ENCODE measurements at regions not wholly inside any gene's neighbourhood (a gene's known extent, or its start where the extent isn't known, plus 50 kb on each side); places are given as distances from the start of the nearest gene placed in this dataset.
A peak's percentile ranks its signal among the peaks of the same experiment; 100 is the strongest.

DNA sequence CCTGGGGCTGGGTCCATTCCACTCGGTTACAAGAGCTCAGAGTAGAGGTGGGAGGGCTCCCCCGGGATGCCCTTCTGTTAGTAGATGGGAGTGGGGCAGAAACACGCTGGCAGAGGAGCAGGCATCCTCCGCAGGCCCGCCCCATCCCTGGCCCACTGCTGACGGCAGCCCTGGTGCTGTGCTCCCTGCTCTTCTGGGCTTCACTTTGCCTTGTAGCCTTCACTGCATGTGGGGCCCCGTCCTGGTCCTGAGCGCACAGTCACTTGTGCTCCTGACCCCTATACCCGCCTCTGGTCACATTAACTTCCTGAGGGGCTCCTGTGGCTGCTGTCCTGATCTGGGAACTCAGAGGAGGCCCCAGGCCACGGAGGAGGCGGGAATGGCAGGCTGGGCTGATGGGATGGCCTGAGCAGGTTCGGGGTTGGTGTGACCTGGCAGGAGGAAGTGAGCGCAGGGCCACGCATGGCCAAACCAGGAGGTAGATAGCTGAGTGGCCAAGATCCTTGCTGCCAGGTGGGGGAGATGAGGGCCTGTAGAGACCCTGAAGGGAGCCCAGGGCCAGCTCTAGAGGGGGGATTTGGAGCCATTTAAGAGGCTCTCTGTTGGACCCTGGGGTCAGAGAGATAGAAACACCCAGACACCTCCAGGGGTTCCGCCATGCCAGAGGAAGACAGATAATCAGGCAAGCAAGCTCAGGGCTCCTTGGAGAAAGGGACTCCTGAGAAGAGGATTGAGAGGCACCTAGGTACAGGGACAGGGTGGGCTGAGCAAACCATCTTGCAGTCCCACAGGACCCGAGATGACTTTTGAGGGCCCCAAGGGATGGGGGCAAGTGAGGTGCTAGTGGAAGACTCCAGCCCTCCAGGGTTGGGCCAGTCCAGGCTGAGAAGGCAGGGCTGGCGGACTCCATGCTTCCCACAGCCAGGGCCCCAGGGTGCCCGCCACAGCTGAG, 92.2 kb upstream of the PRR23E start:
- intact Hi-C loops (cut with DNase I), result no loop called here
- DNase-seq (ENCODE audit: low spot score), result peak; percentile 34
- no peak for ATAC-seq

DNA sequence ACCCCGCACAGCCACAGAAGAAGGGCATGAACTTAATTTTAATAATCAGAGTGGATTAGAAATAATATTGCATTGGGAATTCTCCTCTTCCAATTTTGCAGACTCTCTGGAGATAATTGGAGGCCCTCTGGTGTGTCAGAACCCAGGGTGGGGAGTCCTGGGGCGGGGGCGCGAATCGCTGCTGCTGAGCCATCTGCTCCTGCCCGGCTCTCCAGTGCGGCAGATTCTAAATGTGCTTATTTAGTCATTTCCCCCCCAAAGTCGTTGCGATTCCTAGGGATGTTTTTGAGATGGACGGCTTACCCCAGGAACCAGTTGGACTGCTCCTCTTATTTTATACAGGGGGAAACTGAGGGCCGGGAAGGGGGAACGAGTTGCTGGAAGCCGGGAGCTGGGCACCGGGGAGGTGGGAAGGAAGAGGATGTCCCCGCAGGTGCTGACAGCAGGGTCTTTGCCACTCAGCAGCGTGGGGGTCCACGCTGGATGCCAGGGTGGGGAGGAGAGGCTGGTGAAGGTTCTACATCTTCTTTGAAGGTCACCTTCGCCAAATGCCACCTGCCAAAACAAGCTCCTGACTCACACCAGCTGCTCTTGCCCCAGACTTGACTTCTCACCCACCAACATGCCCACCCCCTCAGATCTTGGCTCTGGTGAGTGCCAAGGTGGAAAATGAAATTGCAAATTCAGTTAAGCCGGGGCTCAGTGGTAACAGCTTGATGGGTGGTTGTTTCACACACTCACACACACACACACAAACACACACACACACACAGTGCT, 91.3 kb upstream of the PRR23E start:
- DNase-seq (ENCODE audit: low spot score) (peak; percentile 33), ATAC-seq (no peak)
- intact Hi-C loops (cut with DNase I), result no loop called here

DNA sequence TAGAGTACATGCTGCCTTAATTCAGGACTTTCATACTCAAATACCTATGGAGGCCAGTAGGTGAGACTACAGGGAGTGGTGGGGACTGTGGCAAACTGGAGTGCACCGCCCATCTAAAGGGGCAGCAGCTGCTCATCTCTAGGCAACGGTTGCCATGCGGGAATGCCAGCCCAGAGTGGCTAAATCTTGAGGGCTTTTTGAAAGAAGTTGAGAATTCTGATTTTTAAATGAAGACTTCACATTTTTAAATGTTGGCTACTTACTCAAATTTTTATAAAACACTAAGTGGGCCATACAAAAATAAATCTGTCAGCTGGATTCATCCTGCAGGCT, 90.8 kb upstream of the PRR23E start:
- DNase-seq (ENCODE audit: low spot score) (peak; percentile 13), ATAC-seq (no peak)
- intact Hi-C loops (cut with DNase I), result no loop called here

DNA sequence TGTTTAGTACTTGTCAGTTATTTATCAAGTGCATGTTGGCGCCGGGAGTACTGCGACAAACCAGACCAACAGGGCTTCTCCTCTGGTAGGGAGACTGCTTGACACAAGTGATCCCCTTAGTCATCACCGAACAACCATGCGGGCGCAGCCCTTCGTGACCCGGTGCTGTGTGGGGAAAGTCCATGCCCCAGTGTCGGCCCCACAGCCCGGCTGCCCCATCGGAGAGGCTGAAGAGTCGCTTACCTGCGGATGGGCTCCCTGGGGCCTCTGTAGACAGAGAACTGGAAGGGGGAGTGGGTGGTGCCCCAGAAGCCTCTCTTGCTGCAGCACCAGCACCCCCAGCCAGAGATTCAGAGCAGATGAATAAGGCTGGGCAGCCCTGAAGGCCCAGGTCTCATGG, 90.3 kb upstream of the PRR23E start:
- intact Hi-C loops (cut with DNase I), result no loop called here
- no peak for ATAC-seq
- peak; percentile 37 for DNase-seq (ENCODE audit: low spot score)

DNA sequence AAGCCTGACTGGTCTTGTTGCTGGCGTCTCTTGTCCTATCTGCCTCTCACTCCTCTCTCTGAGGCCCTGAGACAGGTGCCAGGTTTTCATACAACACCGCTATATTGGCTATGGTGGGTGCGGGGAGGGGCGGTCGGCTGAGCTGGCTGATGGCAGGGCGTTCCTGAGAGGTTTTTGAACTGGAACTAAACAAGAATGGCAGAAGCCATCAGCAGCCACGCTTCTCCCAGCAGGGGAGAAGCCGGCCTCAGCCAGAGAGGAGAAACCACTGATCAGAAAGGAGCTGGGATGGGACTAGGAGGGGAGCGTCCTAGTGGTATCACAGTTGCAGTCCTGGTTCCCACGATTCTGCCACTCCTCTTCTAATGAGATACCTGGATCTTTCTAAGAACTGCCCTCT, 89.9 kb upstream of the PRR23E start:
- ATAC-seq, result no peak
- intact Hi-C loops (cut with DNase I), result no loop called here
- DNase-seq (ENCODE audit: low spot score), result no peak

DNA sequence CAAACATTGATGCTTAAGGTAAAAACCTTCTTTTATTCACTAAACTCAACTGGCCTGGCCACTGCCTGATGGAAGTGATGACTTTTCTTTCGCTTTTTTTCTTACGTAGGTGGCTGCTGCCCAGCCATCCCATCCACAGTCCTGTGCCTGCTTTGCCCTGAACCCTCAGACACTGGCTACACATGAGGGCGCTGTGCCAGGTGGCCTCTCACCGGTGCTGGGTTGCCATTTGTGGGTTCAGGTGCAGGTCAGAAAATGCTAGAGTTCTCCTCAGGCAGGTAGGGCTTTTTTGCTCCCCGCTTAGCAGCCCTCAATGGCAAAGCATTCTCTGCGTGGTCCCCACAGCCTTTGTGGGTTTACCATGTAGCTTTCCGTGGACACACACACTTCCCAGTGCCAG, 88.3 kb upstream of the PRR23E start:
- ATAC-seq, result no peak
- intact Hi-C loops (cut with DNase I), result no loop called here
- peak; percentile 19 for DNase-seq (ENCODE audit: low spot score)

- intact Hi-C loops (cut with DNase I), result no loop called here
- ATAC-seq (no peak), DNase-seq (ENCODE audit: low spot score) (peak; percentile 33)
These were observed 87.3 kb upstream of the PRR23E start for GRCh38 chr3:127105587-127105986.

DNA sequence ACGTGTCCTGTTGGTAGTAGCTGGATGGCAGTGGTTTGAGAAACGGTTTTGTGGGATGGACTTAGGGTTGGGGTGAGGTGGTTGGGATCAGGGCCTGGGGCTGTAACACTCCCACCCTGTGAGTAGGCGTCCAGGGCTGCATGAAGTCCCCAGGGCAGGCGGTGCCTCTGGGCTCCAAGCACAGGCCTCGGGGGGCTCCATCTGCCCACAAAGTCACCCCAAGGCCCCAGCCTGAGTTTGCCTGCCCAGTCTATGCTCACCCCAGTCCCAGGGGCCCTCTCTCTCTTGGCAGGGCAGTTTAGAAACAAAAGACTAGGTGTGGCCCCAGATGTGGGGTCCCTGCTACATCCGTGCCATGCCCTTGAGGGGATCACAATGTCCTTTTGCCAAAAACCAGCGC, 86.9 kb upstream of the PRR23E start:
- DNase-seq (ENCODE audit: low spot score) (peak; percentile 41), ATAC-seq (no peak)
- intact Hi-C loops (cut with DNase I), result no loop called here

DNA sequence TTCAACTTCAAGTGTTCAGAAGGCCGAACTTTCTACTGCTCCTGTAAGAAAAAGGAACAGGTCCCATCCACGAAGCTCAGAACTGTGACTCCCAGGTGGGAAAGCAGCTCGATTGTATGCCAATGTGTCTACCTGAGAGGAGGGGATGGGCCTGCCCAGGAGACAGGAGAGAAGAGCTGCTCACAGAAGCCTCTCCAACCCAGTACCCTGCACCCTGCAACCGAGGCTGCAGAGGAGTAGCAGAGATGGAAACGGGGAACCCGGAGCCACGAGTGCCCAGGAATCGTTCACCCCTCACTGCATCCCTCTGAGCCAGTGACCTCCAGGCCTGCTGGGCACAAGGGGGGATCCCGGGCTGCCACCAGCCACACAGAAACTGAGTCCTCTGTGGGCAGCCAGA, 86.5 kb upstream of the PRR23E start:
- no peak for ATAC-seq
- intact Hi-C loops (cut with DNase I), result no loop called here
- peak; percentile 43 for DNase-seq (ENCODE audit: low spot score)

- ATAC-seq, result no peak
- intact Hi-C loops (cut with DNase I), result no loop called here
- DNase-seq (ENCODE audit: low spot score), result peak; percentile 31
These were observed 85.9 kb upstream of the PRR23E start for GRCh38 chr3:127107002-127107401.

DNA sequence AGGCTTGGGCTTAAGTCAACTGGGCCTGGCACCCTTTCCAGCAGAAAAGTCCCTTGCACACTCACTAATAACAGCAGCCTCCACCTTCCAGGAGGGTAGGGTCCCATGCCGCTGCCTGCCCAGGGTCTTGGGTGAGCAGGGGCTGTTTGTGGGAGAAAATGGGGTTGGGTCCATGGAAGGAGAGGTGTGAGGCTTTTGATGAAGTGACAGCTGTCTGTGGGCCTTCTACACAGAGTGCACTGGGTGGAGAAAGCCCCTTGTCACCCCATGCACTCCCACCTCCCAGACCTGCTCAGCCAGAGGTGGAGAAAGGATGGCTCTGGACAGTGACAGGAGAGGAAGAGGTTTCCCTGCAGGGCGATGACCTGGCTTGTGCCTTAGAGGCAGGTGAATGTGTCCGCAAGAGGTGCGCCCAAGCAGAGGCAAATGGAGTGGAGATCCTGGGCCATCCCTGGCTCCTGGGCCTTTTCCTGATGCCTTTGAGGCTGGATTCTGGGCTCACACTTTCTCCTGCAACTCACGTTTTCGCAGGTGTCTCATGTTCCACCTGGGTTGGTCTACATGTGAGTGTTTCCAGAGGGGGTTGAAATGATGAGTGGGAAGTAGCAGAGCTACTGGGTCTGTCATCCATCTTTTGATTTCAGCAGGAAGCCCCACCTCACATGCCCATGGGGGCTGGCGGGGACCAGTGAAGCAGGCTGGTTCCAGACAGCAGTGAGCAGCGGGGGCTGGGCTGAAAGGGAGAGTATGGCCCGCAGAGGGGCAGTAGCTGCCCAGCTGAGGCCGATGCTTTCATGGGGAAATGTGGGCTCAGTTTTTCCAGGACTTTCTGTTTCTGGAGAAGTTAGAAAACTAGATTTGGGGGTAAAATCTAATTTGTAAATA, 85.2 kb upstream of the PRR23E start:
- intact Hi-C loops (cut with DNase I), result no loop called here
- peak; percentile 37 for DNase-seq (ENCODE audit: low spot score)
- ATAC-seq, result no peak

- intact Hi-C loops (cut with DNase I), result no loop called here
- ATAC-seq, result no peak
These were observed 84.1 kb upstream of the PRR23E start for GRCh38 chr3:127108796-127109195.

GRCh38 chr3:127110982-127111693, 81.8 kb upstream of the PRR23E start:
- intact Hi-C loops (cut with DNase I), result no loop called here
- no peak for DNase-seq (ENCODE audit: low spot score)
- no peak for ATAC-seq

More at GRCh38 chr3:127108796-127109195, 84.1 kb upstream of the PRR23E start:
- DNase-seq (ENCODE audit: low spot score), result peak; percentile 14

DNA sequence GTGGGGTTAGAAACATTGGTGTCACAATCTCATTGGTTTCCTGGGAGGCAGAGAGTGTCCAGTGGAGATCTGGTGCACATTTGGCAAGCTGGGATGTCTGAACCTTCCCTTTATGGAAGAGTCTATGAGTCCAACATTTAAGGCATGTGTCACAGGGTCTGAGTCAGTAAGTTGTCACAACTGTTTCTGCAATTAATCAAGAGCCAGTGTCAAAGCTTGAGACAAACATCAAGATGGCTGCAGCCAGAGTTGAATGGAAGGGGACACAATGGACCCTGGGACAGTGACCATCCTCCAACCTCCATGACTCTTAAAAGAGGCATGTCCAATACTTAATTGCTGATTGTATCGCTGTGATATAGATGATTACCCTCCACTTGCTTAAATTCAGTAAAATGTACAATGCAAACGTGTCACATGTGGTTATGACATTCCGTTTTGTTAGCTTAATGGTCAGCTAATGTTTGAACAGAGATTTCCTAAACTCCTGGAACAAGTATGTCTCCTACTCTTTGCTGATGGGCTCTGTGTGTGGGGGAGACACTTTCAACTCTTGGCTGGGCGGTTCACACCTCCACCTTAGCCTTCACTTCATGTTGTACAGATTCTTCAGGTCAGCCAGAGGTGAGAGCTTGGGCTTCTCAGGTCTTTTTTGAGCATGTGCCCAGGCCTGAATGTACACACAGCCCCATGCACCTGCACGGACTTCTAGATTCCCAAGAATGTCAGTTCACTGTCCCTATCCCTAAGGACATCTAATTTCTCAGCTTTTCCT, 79.9 kb upstream of the PRR23E start:
- DNase-seq (ENCODE audit: low spot score), result peak; percentile 4
- intact Hi-C loops (cut with DNase I), result no loop called here
- ATAC-seq, result no peak

DNA sequence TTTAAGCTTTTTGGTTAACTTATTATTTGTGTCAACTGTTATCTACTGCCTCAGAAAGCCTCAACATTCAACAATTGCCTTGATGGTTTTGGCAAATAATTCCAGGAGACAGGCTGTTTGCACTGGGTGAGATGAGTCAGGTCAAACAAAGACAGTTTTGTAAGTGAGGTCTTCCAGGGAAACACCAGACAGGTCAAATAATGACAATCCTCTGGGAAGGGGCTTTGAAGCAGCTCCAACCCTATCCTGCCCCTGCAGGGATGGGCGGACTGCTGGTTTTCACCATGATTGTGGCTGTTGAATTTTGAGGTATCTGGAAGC, 79.4 kb upstream of the PRR23E start:
- ATAC-seq (no peak), DNase-seq (ENCODE audit: low spot score) (peak; percentile 5)
- intact Hi-C loops (cut with DNase I), result no loop called here

DNA sequence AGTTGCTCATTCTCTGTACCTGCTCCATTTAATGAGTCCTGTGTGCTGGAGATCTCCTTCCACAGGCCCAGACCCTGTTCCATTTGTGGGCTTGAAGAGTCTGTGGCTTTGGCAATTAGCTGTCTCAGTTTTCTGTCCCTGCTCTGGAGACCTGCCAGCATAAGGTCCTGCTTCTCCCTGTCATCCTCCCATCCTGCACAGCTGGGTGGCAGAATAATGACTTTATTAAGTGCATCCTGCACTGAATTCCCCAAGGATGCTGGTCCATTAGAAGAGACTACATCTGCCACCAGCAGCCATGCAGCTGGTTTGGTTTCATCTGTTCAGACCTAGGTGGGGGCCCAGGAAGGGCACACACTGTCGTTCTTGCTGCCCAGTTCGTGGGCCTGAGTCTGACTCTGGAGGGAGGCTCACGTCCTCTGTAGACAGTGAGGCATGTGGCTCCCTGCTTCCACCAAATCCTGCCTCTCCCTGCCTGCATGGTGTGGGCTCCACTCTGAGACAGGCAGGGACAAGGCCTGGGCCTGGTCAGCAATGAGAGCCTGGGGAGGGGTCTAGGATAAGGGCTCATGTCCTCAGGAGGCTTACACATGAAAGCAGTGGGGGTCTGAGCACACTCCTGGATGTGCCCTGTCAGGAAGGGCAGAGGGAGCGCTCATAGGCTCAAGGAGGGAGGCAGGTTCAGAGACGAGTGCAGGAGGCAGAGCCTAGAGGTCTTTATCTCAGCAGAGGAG, 78.4 kb upstream of the PRR23E start:
- intact Hi-C loops (cut with DNase I), result no loop called here
- ATAC-seq (no peak), DNase-seq (ENCODE audit: low spot score) (peak; percentile 28)

DNA sequence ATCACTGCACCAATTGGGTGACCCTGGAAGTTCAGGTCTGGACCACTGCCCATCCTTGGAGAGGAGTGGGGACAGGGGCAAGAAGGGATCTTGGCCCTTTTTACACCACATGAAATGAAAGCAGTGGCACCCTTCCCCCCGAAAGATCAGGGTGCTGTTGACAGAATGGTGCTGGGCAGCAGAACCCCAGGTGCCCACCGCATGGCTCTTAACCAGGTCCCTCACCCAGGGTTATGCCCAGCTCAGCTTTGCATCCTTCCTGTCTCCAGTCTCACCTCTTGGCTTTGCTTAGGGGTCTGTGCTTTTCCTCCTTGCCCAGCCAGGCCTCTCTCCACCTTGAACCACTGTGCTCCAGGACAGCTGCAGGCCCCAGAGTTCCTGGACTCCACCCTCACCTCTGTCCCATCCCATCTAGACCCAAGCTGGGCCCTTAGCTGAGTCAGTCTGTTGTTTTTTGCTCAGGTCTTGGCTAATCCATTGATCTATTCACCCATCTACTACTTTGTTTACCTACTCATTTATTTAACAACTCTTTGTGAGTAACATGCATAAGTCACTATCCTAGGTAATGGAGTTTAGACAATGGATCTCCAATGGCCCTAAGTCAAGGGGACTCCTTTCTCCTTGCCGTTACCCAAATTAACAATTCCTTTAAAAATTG, 77.1 kb upstream of the PRR23E start:
- peak; percentile 14 for DNase-seq (ENCODE audit: low spot score)
- intact Hi-C loops (cut with DNase I), result no loop called here
- ATAC-seq, result no peak

All from sciatic nerve (tissue), 2 donors.